ENCODE measurements at regions not wholly inside any gene's neighbourhood (a gene's known extent, or its start where the extent isn't known, plus 50 kb on each side); places are given as distances from the start of the nearest gene placed in this dataset.

DNA sequence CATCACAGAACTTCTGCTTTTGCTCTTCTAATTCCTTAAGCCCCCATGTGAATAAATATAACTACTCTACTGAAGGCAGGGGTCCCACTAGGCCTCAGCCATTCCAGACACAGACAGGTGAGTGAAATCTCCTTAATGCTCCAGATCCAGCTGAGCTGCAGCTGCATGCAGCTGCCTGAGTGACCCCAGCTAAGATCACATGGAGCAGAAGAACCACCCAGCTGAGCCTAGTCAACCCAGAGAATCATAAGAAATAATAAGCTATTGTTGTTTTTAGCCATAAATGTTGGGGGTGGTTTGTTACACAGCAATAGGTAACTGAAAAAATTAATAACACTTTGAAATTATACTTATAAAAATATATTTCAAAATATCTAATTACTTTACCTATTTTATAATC lies 220.3 kb downstream of the SIPA1L2 start:
- DNase-seq: no peak

DNA sequence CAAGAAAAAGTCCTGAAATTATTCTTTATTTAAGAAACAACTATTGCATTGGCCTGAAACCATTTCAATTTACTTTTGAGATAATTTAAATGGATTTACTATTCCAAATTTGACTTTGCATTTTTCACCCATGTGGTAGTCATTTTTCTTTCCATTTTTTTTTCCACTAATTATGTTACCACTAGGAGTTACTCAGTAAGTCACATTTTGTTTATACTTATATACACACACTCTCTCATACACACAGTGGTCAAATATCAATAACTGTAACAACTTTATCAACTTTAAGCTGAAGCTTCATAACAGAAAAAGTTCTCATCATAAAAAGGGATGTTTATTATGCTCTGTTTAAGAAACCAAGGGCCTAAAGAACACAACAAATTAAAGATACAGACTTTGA lies 222.8 kb downstream of the SIPA1L2 start:
- DNase-seq: no peak

DNA sequence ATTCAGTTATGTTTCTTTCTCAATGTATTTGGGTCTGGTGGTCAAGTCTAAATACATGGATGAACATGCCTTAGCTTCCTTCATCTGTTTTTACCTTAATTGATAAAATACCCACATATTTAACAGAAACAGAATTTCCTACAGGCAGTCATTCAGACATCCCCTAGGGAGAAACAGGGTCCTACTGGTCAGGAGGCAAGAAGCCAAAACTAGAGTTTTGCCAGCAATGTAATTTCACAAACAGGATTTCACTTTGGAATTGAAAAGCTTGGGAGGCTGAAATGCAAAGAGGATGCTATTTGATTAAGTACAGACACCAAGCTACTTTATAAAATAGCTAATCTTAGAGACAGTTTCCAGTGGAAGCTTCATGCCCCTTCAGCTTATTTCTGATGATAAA lies 224.2 kb downstream of the SIPA1L2 start:
- no peak for DNase-seq

DNA sequence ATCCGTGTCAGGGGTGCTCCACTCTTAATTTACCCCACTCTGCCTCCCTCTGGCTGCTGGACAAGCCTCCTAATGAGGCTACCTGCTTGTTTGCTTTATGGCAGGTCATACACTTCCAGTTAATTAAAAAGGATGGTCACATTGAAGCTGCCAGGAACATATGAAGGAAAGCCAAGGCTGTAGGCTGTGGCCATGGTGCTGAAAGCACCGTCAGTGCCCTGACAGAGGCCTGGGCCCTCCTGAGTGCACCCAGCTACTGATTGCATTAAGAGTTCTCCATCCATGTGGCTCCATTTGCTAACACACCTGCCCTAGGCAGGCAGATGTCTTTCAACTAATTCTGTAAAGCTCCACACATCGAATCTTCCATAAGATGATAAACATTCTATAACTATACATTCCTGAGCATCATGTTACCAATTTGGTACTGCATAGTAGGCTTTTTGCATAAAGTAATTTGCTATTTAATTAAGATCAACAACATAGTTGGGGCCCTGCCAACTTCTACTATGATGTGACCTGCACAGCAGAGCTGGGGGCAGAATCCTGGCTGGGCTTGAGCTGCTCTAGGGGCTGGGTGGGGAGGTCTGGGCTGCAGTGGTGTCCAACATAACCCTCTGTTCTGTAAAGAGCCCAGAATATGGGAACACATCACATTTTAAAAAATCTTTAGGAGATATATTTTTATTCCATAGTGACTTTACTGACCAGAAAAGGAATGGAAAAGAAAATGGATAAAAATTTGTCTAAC lies 224.8 kb downstream of the SIPA1L2 start:
- no peak for DNase-seq

DNA sequence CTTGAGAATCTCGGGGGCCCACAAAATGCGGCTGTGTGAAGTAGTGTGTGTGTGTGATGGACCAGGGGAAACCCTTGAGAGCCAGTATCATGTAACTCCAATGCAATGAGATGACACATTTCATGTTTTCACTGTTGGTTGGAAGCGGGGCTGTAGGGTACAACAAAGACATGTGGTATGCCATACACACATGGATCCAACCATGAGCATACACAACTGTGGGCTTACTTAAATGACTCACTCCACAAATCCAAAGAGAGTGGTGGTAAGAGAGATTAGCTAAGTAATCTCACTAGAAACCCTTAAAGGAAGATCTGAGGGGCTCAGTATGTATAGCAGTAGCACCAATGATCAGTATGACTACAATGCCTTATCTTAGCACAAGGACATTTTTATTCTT lies 225.7 kb downstream of the SIPA1L2 start:
- DNase-seq: no peak

DNA sequence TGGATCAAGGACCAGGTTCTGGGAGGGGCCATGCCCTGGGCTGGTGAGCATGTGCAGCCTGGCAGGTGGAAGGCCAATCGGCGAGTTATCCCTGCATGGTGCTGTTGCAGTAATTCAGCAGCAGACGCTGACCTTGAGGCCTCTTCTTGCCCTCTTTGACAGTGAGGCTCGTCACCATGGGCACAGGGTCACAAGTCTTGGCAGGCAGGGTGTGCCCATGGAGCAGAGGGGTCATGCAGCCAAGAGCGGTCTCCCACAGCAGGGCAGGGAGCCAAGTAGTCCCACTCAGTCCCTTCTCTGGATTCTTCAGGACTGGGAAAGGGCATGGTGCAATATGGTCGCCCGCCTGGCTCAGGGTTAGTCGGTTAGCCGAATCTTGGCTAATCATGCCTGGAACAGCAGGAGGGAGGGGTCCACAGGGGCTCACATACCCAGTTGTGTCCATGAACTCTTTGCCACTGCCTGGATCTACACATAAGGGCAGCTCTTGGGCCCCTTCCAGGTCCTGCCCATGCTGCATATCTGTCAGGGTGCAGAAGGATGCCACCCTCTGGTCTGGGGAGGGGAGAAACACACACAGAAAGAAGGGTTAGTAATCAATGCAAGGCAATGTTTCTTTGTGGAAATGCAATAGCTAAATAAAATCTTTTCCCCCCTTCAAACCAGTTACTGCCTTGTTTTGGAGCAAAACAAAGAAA lies 226.8 kb downstream of the SIPA1L2 start:
- no peak for DNase-seq

DNA sequence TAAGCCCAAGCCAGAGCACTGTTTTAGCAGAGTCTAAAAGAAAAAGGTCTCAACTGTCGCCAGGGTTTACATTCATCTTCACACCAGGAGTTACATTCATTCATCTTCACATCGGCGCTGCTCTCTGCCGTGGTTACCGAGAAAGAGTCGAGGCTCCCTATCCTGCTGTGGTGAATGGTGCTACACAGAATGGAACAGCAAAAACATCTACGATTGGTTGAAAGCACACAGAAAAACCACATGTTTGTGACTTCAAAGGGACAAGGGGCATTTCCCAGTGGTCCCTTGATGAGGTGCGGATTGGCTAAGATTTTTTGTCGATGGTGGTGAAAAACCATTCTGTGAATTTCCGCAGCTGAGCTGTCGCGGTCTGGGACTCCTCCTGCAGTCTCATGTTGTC lies 231.1 kb downstream of the SIPA1L2 start:
- DNase-seq: no peak

DNA sequence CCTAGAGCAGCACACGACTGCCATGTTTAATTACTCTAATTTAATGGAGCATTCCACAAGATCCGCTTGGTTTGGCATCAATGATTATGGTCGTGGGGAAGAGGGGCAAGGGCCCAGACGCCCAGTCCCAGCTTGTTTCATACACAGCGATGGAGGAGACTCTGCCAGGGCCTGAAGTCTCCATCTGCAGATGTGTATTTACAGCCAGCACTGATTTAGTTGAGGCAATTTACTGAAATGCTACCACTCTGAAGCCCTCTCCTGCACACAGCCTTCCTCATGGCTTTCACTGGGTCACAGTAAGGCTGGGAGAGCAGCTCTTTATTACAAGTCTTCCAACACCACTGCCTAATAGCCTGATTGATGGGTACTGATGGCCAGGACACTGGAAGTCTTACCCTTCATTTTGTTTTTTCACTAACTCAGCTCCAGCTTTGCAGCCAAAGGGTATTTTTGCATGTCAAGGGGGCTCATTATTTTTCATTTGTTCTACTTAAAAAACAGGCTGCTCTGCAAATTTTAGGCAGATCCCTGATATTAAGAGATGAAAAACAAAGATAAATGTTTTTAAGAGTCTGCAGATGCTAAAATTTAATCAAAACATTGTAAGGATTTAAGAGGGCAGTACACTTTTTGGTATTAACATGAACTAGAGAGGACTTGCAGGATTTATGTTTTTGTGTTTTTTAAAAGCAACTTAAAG lies 236.3 kb downstream of the SIPA1L2 start:
- DNase-seq: no peak

DNA sequence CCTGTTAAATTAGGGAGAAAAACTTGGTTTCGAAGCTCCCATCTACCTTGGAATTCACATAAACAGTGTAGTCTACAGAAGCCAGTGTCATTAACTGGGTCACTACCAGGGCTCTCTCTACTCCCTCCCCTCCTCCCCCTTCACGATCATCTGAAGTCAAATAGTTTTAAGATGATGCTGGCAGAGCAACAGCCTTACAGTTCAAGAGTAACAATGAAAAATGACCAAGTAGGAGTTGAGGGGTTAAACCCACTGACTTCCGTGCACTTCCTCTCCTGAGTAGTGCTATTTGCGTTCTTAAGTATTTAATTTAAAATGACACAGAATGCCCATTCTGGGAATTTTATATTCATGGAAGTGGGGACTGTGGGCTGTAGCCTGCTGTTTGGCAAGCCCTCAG lies 236.9 kb downstream of the SIPA1L2 start:
- DNase-seq: peak; percentile 61

DNA sequence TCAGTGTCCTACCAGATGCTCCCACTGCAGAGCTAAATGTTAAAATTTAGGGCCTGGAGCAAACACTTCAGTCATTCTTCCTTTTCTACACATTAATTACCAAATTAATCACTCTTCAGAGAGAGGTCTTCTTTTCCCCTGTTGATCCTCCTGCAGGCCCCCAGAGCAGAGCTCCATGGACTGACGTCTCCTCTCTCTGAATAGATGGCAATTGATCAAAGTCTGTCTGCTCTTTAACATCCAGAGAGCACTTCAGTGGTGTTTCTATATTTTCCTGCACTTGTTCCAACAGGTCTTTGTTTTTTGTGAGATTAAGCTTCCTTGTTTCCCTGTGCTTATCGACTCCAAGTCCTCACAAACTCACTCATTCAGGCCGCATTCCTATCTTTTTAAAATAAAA lies 239.3 kb downstream of the SIPA1L2 start:
- DNase-seq: no peak

DNA sequence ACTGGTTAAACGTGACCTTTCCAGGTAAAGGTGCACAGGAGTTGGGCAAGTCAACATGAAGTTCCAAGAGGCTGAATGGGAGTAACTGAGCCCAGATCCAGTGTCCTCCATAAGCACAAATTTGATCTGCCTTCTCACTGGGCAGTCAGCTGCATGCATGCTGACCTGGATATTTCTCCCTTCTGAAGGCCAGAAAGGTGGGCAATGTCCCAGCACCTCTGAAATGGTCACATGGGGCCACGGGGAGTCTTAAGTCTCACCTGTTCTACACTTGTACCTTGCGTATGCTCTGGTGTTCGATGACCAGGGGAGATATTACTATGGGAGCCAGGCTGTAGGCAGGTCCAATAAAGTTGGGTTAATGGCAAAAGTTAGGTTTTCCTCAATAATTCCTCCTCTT lies 240.2 kb downstream of the SIPA1L2 start:
- DNase-seq: no peak

DNA sequence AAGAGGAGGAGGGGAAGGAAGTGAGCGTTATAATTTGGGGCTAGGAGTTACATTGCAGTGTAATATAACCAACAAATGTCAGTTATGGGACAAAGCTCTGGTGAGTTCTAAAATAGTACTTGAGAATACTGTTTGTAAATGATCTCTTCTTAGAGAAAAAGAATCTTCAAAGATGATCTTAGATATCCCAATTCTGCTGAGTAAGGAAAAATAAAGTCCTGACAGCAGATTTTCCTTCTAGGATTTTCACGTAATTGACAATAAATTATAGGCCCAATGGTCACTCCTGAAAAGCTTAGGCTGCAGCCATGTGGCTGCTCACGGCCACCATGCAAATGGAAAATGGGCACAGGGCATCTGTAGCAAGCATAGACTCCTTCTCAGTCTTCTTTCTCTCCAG lies 241.6 kb downstream of the SIPA1L2 start:
- no peak for DNase-seq

DNA sequence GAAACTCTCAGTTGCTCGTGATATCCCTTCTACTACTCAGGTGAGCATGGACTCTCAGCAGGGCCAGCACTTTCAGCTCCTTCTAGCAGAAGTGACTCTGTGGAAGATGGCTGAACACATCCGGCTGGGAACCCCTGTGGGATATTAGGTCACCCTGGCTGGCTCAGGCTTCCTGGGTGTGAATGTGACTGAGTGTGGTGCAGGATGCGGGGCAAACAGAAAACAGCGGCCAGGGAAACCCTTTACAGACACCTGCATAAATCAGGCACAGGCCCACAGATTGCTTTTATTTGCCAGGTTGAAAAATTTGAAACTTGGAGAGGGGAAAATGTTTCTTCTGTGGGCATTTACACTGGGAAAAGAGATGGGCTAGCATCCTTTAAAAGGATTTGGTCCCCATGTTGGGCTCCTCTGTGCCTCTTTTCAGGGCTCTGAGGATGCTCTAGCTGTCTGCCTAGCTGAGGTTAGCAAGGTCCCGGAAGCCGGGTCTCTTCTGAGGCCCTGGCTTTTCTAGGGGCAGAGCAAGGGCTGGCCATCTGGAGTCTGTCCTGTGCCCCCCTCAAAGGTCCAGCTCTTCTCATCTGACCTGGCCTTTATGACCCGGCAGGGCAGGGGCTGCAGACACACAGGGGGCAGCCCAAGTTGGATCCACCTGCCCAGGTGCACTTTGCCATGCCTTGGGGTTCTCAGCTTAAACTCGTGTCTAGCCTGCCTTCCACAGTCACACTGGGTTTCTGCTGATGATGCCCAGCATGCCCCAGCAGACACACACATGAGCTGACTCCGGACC lies 243.0 kb downstream of the SIPA1L2 start:
- DNase-seq: no peak

DNA sequence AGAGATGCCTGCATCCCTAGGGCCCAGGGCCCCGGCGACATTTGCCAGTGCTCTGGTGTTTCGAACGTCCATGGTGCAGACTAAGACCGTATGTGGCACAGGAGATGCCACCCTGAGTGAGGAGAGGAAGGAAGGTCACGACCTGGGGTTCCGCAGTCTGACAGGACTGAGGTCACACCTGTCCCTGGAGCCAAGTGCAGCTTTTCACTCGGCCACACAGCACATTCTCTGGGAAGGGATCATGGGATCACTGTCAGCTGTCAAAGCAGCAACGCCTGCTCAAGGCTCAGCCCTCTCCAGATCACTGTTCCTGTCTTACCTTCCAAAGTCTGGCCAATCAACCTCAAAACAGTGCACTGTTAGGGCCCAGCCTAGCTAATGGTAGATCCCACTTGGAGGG lies 243.6 kb downstream of the SIPA1L2 start:
- DNase-seq: no peak

DNA sequence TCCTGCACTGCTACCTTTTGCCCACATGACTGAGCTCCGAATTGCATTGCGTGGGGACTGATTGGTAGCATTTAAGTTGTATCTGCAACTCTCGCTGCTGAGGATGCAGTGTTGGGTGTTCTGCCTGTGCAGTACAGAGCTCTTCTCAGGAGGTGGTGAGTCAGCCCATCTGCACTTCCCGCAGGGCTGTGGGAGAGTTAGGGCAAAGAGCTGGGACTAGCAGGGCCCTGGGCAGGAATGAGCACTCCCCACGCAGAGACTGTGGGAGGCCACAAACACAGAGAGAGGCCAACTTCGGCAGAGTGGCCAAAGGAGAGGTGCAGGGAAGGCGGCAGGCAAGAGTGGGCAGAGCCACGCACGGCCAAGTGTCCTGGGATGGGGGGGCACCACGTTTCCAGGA lies 244.7 kb downstream of the SIPA1L2 start:
- DNase-seq: peak; percentile 80

DNA sequence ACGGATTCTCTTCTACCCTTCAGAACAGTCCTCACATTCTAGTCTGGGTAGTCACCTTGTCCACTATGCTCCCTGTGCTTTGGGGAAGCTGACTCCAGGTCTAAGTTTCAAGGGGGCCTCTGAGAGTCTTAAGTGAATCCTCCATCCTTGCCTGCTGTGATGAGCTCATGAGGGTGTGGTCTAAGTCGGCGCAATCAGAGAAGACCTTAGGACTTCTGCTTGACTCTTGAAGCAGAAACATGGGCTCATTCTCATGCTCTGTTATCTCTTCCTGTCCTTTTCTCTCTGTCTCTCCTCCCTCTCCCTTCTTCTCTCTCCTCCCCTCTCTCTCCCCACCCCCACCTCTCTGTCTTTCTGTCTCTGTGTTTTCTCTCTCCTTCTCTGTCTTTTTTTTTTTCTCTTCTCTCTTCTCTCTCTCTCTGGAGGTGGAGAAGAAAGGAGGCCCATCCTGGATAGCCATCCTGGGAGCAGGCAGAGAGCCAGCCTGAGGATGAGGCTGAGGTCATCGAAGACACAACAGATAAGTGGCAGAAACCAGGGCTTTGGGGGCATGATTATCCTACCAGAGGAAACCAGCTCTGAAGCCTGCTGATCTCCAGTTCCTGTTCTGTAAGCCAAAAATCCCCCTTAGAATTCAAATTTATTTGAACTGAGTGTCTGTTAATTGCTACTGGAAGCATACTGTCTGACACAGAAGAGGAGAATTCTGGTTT lies 245.6 kb downstream of the SIPA1L2 start:
- no peak for DNase-seq

DNA sequence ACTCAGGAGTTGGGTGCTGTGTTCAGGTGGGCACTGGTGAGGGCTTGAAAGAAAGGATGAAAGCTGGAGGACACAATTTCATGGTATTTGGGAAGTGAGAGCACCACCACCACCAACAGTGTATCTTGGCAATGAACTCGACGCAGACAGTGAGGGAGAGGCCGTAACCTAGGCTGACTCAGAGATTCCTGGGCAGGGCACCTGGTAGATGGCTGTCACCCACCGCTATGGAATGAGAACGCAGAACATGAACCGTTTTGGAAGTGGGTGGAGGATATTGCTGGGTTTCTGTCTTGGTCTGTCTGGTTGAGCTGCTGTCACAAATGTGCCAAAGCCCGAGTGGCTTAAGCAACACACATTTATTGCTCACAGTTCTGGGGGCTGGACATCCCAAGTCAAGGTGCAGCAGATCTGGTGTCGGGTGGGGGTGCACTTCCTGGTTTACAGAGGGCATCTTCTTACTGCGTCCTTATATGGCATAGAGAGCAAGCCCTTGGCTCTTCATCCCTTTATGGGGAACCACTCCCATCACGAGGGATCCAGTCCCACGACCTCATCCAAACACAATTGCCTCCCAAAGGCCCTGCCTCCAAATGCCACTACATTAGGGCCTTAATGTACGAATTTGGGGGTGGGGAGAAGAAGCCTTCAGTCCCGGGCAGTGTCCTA lies 246.3 kb downstream of the SIPA1L2 start:
- DNase-seq: no peak

DNA sequence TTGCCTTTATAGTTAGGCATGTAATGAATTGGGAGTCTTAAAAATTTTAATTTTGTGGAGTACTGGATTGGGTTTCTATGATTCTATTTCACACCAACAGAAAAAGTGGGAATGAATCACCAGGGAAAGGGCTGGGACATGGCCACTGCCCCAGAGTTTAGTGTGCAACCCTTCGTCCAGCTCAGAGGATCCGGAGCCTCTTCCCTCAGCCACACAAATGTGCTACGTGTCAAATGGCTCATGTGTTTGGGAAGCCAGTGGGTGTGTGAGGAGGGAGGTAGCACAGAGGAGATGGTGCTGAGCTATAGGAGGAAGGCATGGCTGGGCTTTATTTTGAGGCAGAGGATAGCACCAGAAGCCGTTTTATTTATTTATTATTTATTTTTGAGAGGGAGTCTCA lies 247.3 kb downstream of the SIPA1L2 start:
- no peak for DNase-seq

DNA sequence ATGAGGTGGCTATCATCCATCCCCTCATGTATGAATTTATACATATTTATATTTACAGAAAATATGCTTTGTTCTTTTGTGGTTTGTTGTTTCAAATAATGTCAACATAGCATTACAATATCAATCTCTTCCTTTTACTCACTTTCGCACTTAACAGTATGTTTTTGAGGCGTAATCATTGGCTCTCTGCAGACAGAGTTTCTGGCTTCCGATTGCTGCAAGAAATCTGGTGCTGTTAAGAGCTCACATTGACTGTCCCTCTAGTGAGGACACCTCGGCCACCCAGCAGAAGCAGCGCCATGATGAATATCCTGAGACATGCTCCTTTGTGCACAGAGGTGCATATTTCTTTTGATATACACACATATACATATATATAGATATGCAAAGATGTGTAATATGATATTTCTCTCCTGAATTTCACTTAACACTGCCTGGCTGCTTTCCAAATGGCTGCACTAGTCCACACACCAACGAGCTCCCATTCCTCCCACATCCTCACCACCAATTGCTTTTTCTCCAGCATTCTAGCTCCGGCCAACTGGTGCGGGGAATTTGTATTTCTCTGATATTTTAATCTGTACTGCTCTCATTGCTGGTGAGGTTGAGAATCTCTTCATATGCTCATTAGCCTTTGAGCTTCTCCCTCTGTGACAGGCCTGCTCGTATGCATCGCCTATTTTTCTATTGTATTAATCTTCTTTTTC lies 248.4 kb downstream of the SIPA1L2 start:
- DNase-seq: no peak

DNA sequence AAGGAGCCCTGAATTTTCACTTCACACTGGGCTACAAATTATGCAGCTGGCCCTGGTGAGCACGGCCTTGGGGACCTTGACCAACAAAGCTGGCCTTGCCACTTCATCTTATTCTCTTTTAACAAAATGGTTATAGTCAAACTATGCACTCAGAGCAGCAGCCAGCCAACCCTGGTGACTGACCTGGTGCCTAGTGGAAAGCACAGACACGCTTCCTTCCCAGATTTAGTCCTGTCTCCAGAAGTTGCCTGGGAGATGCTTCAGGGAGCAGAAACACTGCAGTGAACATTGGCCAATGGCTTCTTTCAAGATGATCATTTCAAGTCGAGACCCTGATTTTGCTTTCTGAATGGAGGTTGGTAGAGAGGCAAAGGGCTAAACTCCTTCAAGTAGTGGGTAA lies 249.3 kb downstream of the SIPA1L2 start:
- DNase-seq: no peak

DNA sequence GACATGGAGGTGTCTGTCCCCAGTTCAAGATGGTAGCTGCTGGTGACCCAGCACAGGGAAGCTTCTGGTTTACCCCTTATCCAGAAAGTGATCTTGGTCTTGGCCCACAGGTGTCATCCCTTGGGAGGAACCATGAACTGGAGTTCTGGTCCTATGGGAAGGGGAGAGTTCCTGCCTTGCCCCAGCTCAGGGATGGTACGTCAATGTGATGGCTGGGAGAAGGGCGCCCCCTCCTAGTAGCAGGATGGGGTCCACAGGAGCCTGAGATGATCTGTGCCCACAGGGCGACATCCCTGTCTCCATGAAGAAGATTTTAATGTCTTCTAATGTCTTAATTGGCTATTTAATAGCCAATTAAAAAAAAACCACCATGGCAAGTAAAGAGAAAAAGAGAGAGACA lies 249.8 kb downstream of the SIPA1L2 start:
- no peak for DNase-seq

DNA sequence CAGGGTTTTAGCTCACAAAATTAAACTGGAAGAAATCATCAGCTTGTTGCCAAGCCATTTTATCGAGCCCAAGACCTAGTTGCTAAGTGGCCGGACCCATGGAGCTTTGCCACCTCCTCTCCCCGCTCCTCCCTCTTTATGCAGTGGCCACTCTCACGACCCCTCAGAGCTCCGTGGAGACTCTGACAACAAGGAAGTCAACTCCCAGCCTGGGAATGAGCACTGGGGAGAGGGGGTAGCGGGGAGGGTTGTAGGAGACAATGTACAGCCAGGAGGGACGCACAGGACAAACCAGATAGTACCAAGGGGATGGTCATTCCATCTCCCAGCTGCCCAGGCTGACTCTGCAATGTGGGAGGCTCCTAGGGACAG lies 250.9 kb downstream of the SIPA1L2 start:
- DNase-seq: no peak

All from EL (cell line).